Upper lobe of left lung (tissue), 4 donors: ENCODE measurements at regions not wholly inside any gene's neighbourhood (a gene's known extent, or its start where the extent isn't known, plus 50 kb on each side); places are given as distances from the start of the nearest gene placed in this dataset.
"Not testable (repeated sequence)": the region's sequence is repeated elsewhere in the genome, so short reads cannot be mapped to it uniquely, and the experiment has no call there.

ENCODE experiments used
- CTCF ChIP-seq, 6 experiments: fragments of 450-650 bp in 4 of 6; fragments of 200-600 bp in 2 of 6; sonication (generic) in 2 of 6; IDR thresholded peaks; one replicate each; pipeline ENCODE4 v1.5.1; 2016 to 2019; ENCODE audit warnings: antibody characterized with exemption in 6 of 6
- POLR2A ChIP-seq, 4 donors: fragments of 450-650 bp; IDR thresholded peaks; one replicate each; pipeline ENCODE4 v1.5.1; 2016 to 2017; ENCODE audit warnings: antibody characterized with exemption in 4 of 4, mild to moderate bottlenecking in 2 of 4
- POLR2AphosphoS5 ChIP-seq, 2 donors: sonication (generic); formaldehyde crosslinking; IDR thresholded peaks; one replicate each; pipeline ENCODE4 v1.5.1; 2017; ENCODE audit warnings: antibody characterized with exemption in 2 of 2

- not testable (repeated sequence) for TF ChIP-seq CTCF, POLR2AphosphoS5, POLR2A (IDR thresholded peaks at IDR 0.05)
These were observed 108.2 kb upstream of the SPDYE9 start for GRCh38 chr7:73193991-73194390.
